GM12865 (cell line): ENCODE measurements at regions not wholly inside any gene's neighbourhood (a gene's known extent, or its start where the extent isn't known, plus 50 kb on each side); places are given as distances from the start of the nearest gene placed in this dataset.

Experiments
- DNase-seq: peaks from one replicate; pipeline ENCODE4 v3.0.0; 2010; ENCODE audit warnings: low read depth
- H3K4me3 ChIP-seq: 2 replicates; pipeline ENCODE4 v1.5.1; 2011; ENCODE audit warnings: mild to moderate bottlenecking, low read depth, low read length, control low read depth
- TF ChIP-seq, protein P1 (sequence below): IDR thresholded peaks from 2 replicates; pipeline ENCODE4 v1.5.1; 2011; ENCODE audit warnings: low read length, control low read depth, low read depth, inconsistent platforms; ENCODE audit not compliant: insufficient read depth; ENCODE audit errors: missing control alignments

DNA sequence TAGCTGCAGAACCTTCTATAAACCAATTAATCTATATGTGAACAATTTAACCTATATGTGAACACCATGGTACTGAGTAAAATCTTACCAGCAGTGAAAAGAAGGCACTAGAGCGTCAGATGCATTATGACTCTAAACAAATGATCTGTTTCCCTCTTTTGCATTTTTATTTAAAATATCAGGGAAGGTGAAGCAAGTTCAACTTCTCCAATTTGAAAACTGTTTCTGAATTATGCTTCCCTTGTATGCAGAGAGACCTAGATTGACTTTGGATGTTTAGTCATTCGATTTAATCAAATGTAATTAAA is 80.9 kb downstream of the DAD1 start:
- TF ChIP-seq, protein P1, sequence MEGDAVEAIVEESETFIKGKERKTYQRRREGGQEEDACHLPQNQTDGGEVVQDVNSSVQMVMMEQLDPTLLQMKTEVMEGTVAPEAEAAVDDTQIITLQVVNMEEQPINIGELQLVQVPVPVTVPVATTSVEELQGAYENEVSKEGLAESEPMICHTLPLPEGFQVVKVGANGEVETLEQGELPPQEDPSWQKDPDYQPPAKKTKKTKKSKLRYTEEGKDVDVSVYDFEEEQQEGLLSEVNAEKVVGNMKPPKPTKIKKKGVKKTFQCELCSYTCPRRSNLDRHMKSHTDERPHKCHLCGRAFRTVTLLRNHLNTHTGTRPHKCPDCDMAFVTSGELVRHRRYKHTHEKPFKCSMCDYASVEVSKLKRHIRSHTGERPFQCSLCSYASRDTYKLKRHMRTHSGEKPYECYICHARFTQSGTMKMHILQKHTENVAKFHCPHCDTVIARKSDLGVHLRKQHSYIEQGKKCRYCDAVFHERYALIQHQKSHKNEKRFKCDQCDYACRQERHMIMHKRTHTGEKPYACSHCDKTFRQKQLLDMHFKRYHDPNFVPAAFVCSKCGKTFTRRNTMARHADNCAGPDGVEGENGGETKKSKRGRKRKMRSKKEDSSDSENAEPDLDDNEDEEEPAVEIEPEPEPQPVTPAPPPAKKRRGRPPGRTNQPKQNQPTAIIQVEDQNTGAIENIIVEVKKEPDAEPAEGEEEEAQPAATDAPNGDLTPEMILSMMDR, result no peak
- no peak for DNase-seq
- H3K4me3 ChIP-seq, result peak overlapping the region; percentile 72

DNA sequence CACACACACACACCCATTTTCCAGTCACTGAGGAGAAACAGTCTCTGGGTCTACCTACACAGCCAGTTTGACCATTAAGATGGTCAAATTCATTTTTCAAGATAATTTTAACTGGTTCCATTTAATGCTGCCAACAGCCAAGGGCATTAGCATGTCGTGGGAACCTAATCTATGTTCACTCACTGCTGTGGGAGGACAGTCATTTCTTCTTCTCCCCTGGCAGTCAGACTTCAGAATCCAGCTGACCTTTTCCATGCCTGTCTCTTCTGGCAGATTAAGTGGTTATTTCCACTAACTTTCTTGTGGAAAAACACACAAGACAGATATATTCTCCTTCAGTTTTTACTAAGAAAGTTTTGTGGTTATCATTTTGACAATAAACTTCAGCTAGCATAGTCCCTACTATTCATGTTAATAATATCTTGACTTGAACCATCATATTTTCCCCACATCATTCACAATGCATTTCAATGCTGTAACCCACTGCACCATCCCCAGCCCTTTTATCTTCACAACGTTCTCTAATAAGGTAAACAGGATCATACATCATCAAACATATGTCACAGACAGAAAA is 82.2 kb downstream of the DAD1 start:
- TF ChIP-seq, protein P1, result no peak
- DNase-seq, result peak; percentile 72
- peak overlapping the region; percentile 72 for H3K4me3 ChIP-seq

DNA sequence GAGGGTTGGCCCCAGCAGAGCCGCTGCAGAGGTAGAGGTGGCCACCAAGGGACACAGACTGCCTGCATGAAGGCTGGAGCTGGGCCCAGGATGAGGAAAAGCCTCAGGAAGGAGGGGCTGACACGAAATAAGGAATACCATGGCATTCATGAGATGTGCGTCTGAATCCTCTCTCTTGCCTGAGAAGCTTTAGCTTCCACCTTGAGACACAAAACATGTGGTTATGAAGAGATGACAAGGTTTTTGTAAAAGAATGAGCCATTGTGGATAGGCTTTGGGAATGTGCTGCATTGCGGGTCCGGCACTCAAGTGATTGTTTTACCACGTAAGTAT is 82.7 kb downstream of the DAD1 start:
- peak overlapping the region; percentile 72 for H3K4me3 ChIP-seq
- TF ChIP-seq, protein P1, result no peak
- no peak for DNase-seq

DNA sequence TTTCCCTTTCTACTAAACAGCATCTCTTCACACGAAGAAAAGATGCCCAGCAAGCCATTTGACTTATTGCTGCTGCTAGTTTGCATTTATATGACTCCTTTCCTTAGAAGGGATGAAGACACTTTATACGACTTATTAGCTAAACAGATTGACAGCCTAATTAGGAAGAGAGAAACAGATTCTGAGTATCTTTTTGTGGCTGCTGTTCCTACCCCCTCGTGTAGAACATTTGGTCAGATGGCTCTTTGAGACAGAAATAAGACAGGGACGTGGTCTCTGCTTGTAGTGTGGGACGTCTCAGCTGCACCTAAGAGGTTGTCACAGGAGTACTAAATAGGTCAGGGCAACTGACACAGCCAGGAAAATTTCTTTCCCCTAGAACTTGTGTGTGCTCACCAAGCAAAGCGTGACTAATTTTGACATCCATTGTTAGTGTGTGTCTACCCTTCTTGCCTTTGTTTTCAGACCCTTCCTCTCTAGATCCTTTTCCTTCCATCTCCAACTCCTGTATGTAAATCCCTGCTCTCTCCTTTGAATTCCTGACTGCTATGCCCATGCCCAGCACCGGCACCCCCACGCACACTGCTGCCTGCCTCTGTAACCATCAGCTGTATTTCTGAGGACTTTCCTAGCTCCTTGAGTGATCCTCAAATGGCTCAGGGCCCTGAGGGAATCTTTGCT is 83.2 kb downstream of the DAD1 start:
- peak overlapping the region; percentile 72 for H3K4me3 ChIP-seq
- TF ChIP-seq, protein P1, result no peak
- DNase-seq, result peak; percentile 87

DNA sequence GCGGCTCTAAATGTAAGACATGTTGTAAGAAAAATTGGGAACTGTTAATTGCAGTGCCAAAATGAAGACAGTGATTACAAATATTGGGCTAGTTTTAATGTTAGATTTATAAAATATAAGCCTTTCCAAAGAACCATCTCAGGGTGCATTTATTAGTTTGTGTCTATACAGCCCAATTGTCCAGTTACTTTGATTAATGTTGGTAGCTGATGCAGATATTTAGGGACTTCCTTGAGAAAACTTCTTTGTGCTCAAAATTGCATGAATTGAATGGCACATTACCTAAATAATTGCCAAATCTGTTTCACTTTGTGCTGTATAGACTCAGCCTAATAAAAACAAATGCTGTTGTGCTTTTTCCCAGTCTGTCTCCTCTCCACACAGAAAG is 83.7 kb downstream of the DAD1 start:
- no peak for DNase-seq
- TF ChIP-seq, protein P1, result no peak
- H3K4me3 ChIP-seq, result peak overlapping the region; percentile 72

DNA sequence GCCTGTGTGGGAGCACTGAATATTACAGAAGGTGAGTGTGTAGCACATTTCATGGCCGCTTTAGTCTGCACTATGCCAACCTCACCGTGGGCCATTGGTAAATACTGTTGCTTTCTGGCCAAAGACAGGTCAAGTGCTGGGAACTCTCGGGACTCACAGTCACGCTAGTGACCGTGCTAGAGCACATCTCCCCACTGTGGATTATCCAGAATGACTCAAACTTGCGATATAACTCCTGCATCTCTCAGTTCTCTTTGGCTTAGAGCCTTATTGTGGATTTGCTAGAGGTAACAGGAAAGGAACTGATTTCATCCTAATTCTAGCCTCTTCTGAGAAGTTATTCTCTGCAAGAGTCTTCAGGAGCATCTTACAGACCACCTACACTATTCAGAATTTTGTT is 86.5 kb downstream of the DAD1 start:
- TF ChIP-seq, protein P1, result no peak
- DNase-seq, result peak; percentile 61
- no peak overlapping the region for H3K4me3 ChIP-seq

DNA sequence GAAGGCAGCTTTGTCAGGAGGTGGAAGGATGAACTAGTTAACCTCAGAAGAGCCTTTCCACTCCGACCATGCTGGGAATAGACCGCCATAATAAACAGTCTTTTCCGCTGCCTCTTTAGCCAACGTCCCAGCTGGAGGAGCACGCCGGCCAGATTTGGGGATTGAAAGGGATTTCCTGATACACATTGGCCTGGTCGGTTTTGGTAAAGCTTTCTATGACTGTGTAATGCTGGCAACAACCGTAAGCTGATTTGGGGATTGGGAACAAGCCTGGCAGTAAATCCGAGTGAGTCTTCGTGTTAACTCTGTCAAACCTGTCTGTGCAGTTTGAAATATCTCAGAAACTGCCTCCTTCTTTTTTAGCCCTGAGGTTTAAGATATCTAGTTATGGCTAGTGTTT is 87.0 kb downstream of the DAD1 start:
- TF ChIP-seq, protein P1, result no peak
- no peak overlapping the region for H3K4me3 ChIP-seq
- no peak for DNase-seq
